Spleen (tissue), 11 donors: ENCODE measurements at regions not wholly inside any gene's neighbourhood (a gene's known extent, or its start where the extent isn't known, plus 50 kb on each side); places are given as distances from the start of the nearest gene placed in this dataset.

Experiments
- DNase-seq: peaks from one replicate; pipeline ENCODE4 v3.0.0-alpha.2; 2020
- H3K27ac ChIP-seq, 8 donors: fragments of 200-600 bp; sonication (generic) in 7 of 8; 1 replicate in 4 of 8; 2 replicates in 4 of 8; pipeline versions ENCODE4 v1.5.0 to v1.8.0; 2016 to 2021; ENCODE audit warnings: inconsistent platforms in 4 of 8, mild to moderate bottlenecking in 4 of 8, moderate library complexity in 1 of 8
- H3K27me3 ChIP-seq, 7 donors: fragments of 200-600 bp; sonication (generic) in 6 of 7; replicated peaks in 1 of 7; 1 replicate in 4 of 7; 2 replicates in 3 of 7; pipeline versions ENCODE4 v1.5.0 to v1.8.0; 2016 to 2021; ENCODE audit warnings: inconsistent platforms in 3 of 7, mild to moderate bottlenecking in 1 of 7
- H3K36me3 ChIP-seq, 6 donors: fragments of 200-600 bp; sonication (generic) in 5 of 6; 1 replicate in 4 of 6; 2 replicates in 2 of 6; pipeline versions ENCODE4 v1.5.0 to v1.8.0; 2016 to 2021; ENCODE audit warnings: inconsistent platforms in 2 of 6
- H3K4me1 ChIP-seq, 6 donors: fragments of 200-600 bp; sonication (generic) in 5 of 6; 1 replicate in 3 of 6; 2 replicates in 3 of 6; pipeline versions ENCODE4 v1.5.0 to v1.8.0; 2016 to 2021; ENCODE audit warnings: inconsistent platforms in 3 of 6
- H3K4me3 ChIP-seq, 8 donors: fragments of 200-600 bp; sonication (generic) in 7 of 8; 1 replicate in 4 of 8; 2 replicates in 4 of 8; pipeline versions ENCODE4 v1.5.0 to v1.8.0; 2016 to 2021; ENCODE audit warnings: inconsistent platforms in 4 of 8, mild to moderate bottlenecking in 4 of 8, moderate library complexity in 2 of 8
- H3K9me3 ChIP-seq, 8 donors: fragments of 200-600 bp; sonication (generic) in 7 of 8; 1 replicate in 4 of 8; 2 replicates in 4 of 8; pipeline versions ENCODE4 v1.5.0 to v1.8.0; 2016 to 2021; ENCODE audit warnings: inconsistent platforms in 4 of 8
- CTCF ChIP-seq, 11 experiments: fragments of 200-600 bp in 7 of 11; fragments of 450-650 bp in 4 of 11; sonication (generic) in 4 of 11; IDR thresholded peaks in 8 of 11; conservative IDR thresholded peaks in 3 of 11; 1 replicate in 7 of 11; 2 replicates in 4 of 11; pipeline versions ENCODE4 v1.4.0 to v1.8.0; 2016 to 2021; ENCODE audit warnings: antibody characterized with exemption in 11 of 11, inconsistent platforms in 4 of 11, mild to moderate bottlenecking in 1 of 11
- POLR2A ChIP-seq, 3 donors: fragments of 450-650 bp; IDR thresholded peaks; one replicate each; pipeline ENCODE4 v1.5.1; 2017; ENCODE audit warnings: antibody characterized with exemption in 3 of 3, mild to moderate bottlenecking in 1 of 3
- POLR2AphosphoS5 ChIP-seq, 3 donors: sonication (generic); formaldehyde crosslinking; IDR thresholded peaks; one replicate each; pipeline ENCODE4 v1.5.1; 2017; ENCODE audit warnings: antibody characterized with exemption in 3 of 3
- WGBS, 5 donors: extraction: QIAGEN DNeasy Blood & Tissue Kit in 3 of 5; methylation state at CpG; one replicate each; pipeline versions ENCODE4 v1.1.5 to v1.1.7; 2013 to 2018; 5-methylcytosine and 5-hydroxymethylcytosine counted together
- intact Hi-C: fragments of 100-400 bp; cut with DNase I; formaldehyde crosslinking; loops from one replicate; pipeline ENCODE4 v1.15.0; 2023; ENCODE audit warnings: low total_unique reads
- donor health status: healthy with polysubstance abuse.
- donor health status: DM: no; HTN: no; CAD: no; lungs with moderate emphysema.
- donor health status: DM: no; HTN: no; CAD: no.
- donor health status: Bipolar disorder and iron deficiency.
- donor health status: healthy.
- donor health status: DM: no; HTN: no; CAD: no.
- donor health status: DM: yes; HTN: yes; CAD: no.

- Histone ChIP-seq H3K4me1 (peaks cover 0 to 7% (median under 1%) of the 10 kb centered on the region in 6 donors), H3K27me3 (no peaks in the 10 kb centered on the region), H3K9me3 (no peaks in the 10 kb centered on the region), H3K36me3 (no peaks in the 10 kb centered on the region), H3K27ac (no peak overlapping the region), H3K4me3 (no peak overlapping the region)
- WGBS, 5 donors, result 79 to 91% (median 86%) methylated on average over 2 of the region's 2 CpGs
- DNase-seq, result no peak
- TF ChIP-seq POLR2A (IDR thresholded peaks at IDR 0.05), result no peak
- no peak for TF ChIP-seq CTCF (IDR thresholded peaks at IDR 0.05 in 8 of 11, conservative IDR thresholded peaks at IDR 0.05 in 3 of 11)
- no peak for TF ChIP-seq POLR2AphosphoS5 (IDR thresholded peaks at IDR 0.05)
- intact Hi-C loops, result no loop called here
Measured at GRCh38 chr1:172929006-172929405, 121.7 kb downstream of the TNFSF18 start.

GRCh38 chr1:172930142-172930541, 120.6 kb downstream of the TNFSF18 start:
- no peak for TF ChIP-seq CTCF (IDR thresholded peaks at IDR 0.05 in 8 of 11, conservative IDR thresholded peaks at IDR 0.05 in 3 of 11)
- no peak for TF ChIP-seq POLR2AphosphoS5 (IDR thresholded peaks at IDR 0.05)
- TF ChIP-seq POLR2A (IDR thresholded peaks at IDR 0.05), result no peak
- Histone ChIP-seq H3K9me3 (no peaks in the 10 kb centered on the region), H3K27ac (no peak overlapping the region), H3K36me3 (no peaks in the 10 kb centered on the region), H3K4me3 (no peak overlapping the region), H3K4me1 (peaks cover 6 to 19% (median 7%) of the 10 kb centered on the region in 6 donors), H3K27me3 (no peaks in the 10 kb centered on the region)
- no peak for DNase-seq
- intact Hi-C loops, result no loop called here
- WGBS, 5 donors, result 52 to 66% (median 64%) methylated on average over 2 of the region's 2 CpGs

GRCh38 chr1:172931340-172931739, 119.4 kb downstream of the TNFSF18 start:
- 89 to 98% (median 95%) methylated on average over 1 of the region's 1 CpG for WGBS, 5 donors
- intact Hi-C loops, result no loop called here
- Histone ChIP-seq H3K4me1 (peaks cover 6 to 27% (median 11%) of the 10 kb centered on the region in 6 donors), H3K36me3 (no peaks in the 10 kb centered on the region), H3K27me3 (no peaks in the 10 kb centered on the region), H3K4me3 (no peak overlapping the region), H3K9me3 (no peaks in the 10 kb centered on the region), H3K27ac (no peak overlapping the region)
- DNase-seq, result no peak
- TF ChIP-seq CTCF (IDR thresholded peaks at IDR 0.05 in 8 of 11, conservative IDR thresholded peaks at IDR 0.05 in 3 of 11) (no peak), POLR2A (IDR thresholded peaks at IDR 0.05) (no peak), POLR2AphosphoS5 (IDR thresholded peaks at IDR 0.05) (no peak)

GRCh38 chr1:172931761-172932160, 119.0 kb downstream of the TNFSF18 start:
- no peaks in the 10 kb centered on the region for H3K27me3 ChIP-seq
- 48 to 71% (median 63%) methylated on average over 4 of the region's 4 CpGs for WGBS, 5 donors
- no peak overlapping the region for H3K27ac ChIP-seq
- DNase-seq, result no peak
- intact Hi-C loops, result no loop called here
- no peak overlapping the region for H3K4me3 ChIP-seq
- H3K36me3 ChIP-seq, result no peaks in the 10 kb centered on the region
- TF ChIP-seq POLR2A (IDR thresholded peaks at IDR 0.05) (no peak), POLR2AphosphoS5 (IDR thresholded peaks at IDR 0.05) (no peak), CTCF (IDR thresholded peaks at IDR 0.05 in 8 of 11, conservative IDR thresholded peaks at IDR 0.05 in 3 of 11) (no peak)
- no peaks in the 10 kb centered on the region for H3K9me3 ChIP-seq
- H3K4me1 ChIP-seq, result peaks cover 6 to 29% (median 11%) of the 10 kb centered on the region in 6 donors
